ENCODE measurements at regions not wholly inside any gene's neighbourhood (a gene's known extent, or its start where the extent isn't known, plus 50 kb on each side); places are given as distances from the start of the nearest gene placed in this dataset.

DNA sequence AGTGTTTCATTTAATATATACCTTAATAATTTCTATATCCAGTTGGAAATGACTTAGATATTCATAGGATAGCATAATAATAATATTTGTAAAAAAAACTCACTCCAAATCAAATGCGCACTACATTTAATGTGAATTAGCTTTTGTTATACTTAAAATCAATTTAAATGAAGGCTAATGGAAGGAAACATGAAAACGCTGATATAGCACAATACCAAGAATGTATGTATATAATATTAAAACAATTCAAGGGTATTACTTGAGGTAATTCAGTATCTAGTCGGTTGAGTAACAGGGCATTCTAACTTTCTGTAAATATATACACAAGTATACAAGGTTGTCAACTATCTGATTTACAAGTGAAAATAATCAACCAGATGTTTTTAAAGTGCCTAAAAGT is 307.1 kb upstream of the TEX13C start:
- no peak for DNase-seq

DNA sequence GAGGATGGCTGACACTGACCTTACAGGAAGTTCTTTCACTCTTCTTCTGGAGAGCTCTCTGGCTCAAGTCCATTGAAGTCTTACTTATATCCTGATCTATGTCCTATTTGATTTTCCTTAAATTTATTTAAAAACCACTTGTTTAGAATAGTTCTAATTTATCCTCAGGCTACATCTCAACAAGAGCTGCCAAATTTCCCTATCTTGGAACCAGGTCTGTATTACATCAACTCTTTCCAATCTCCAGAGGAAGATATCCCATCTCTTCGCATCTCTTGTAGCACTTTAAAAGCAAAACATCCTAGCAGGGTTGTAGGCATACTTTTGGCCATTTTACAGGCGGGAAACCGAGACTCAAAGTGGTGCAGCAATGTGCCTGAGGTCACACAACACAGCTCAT is 290.5 kb upstream of the TEX13C start:
- DNase-seq, result no peak

All from NCI-H226 (cell line).